ENCODE measurements at regions not wholly inside any gene's neighbourhood (a gene's known extent, or its start where the extent isn't known, plus 50 kb on each side); places are given as distances from the start of the nearest gene placed in this dataset.
A peak's percentile ranks its signal among the peaks of the same experiment; 100 is the strongest.

GRCh38 chr16:85491798-85492294, 121.3 kb upstream of the GSE1 start:
- TF ChIP-seq CTCF (IDR thresholded peaks at IDR 0.05) (no peak), POLR2A (IDR thresholded peaks at IDR 0.05) (no peak)
- DNase-seq: peak; percentile 93
- WGBS, 2 donors: 25 to 49% methylated on average over 5 to 17 of the region's 17 CpGs
- intact Hi-C loops (cut with DNase I; ENCODE audit: low total_unique reads): no loop called here
- no peaks in the 10 kb centered on the region for H3K27me3 ChIP-seq
- H3K9me3 ChIP-seq: no peaks in the 10 kb centered on the region
- peaks cover 24% of the 10 kb centered on the region for H3K4me1 ChIP-seq
- no peaks in the 10 kb centered on the region for H3K36me3 ChIP-seq (ENCODE audit: low read depth, missing control alignments)
- peak overlapping the region; percentile 43 to 65 for H3K27ac ChIP-seq
- no peak overlapping the region for H3K4me3 ChIP-seq

GRCh38 chr16:85492295-85492864, 120.7 kb upstream of the GSE1 start:
- H3K4me1 ChIP-seq: peaks cover 24% of the 10 kb centered on the region
- H3K27ac ChIP-seq: peak overlapping the region; percentile 18 to 65
- H3K4me3 ChIP-seq: no peak overlapping the region
- no peak for TF ChIP-seq POLR2A (IDR thresholded peaks at IDR 0.05)
- no peak for TF ChIP-seq CTCF (IDR thresholded peaks at IDR 0.05)
- 46 to 58% methylated on average over 12 of the region's 12 CpGs for WGBS, 2 donors
- intact Hi-C loops (cut with DNase I; ENCODE audit: low total_unique reads): no loop called here
- H3K36me3 ChIP-seq (ENCODE audit: low read depth, missing control alignments): no peaks in the 10 kb centered on the region
- DNase-seq: no peak
- H3K27me3 ChIP-seq: no peaks in the 10 kb centered on the region
- no peaks in the 10 kb centered on the region for H3K9me3 ChIP-seq

GRCh38 chr16:85494315-85494714, 118.8 kb upstream of the GSE1 start:
- intact Hi-C loops (cut with DNase I; ENCODE audit: low total_unique reads): no loop called here
- WGBS, 2 donors: 85% methylated on average over 1 of the region's 1 CpG

GRCh38 chr16:85495259-85495658, 117.9 kb upstream of the GSE1 start:
- intact Hi-C loops (cut with DNase I; ENCODE audit: low total_unique reads): no loop called here
- no peak for DNase-seq
- WGBS, 2 donors: 82 to 94% methylated on average over 11 of the region's 11 CpGs
- no peaks in the 10 kb centered on the region for H3K27me3 ChIP-seq
- no peak overlapping the region for H3K4me3 ChIP-seq
- H3K36me3 ChIP-seq (ENCODE audit: low read depth, missing control alignments): no peaks in the 10 kb centered on the region
- H3K9me3 ChIP-seq: no peaks in the 10 kb centered on the region
- TF ChIP-seq CTCF (IDR thresholded peaks at IDR 0.05): no peak
- TF ChIP-seq POLR2A (IDR thresholded peaks at IDR 0.05): no peak
- H3K27ac ChIP-seq: no peak overlapping the region
- H3K4me1 ChIP-seq: peaks cover 30% of the 10 kb centered on the region

More at GRCh38 chr16:85494315-85494714, 118.8 kb upstream of the GSE1 start:
- H3K36me3 ChIP-seq (ENCODE audit: low read depth, missing control alignments): no peaks in the 10 kb centered on the region
- TF ChIP-seq POLR2A (IDR thresholded peaks at IDR 0.05): no peak
- TF ChIP-seq CTCF (IDR thresholded peaks at IDR 0.05): no peak
- no peak overlapping the region for H3K4me3 ChIP-seq
- no peak for DNase-seq
- H3K4me1 ChIP-seq: peaks cover 30% of the 10 kb centered on the region
- H3K27me3 ChIP-seq: no peaks in the 10 kb centered on the region
- no peak overlapping the region for H3K27ac ChIP-seq
- H3K9me3 ChIP-seq: no peaks in the 10 kb centered on the region
